H1 (cell line): ENCODE measurements at regions not wholly inside any gene's neighbourhood (a gene's known extent, or its start where the extent isn't known, plus 50 kb on each side); places are given as distances from the start of the nearest gene placed in this dataset.

ENCODE experiments used
- CTCF ChIA-PET: fragments of 300-600 bp; sonication (Branson Sonifier 250); formaldehyde crosslinking; loops from one replicate; lab custom pipeline; 2021; ENCODE audit not compliant: partially characterized antibody; lab: Charles Lee
- POLR2A ChIA-PET: fragments of 300-600 bp; sonication (Branson Sonifier 250); formaldehyde crosslinking; loops from one replicate; lab custom pipeline; 2021; ENCODE audit warnings: inconsistent platforms; ENCODE audit not compliant: partially characterized antibody; lab: Charles Lee
- DNase-seq, 2 experiments: peaks; one replicate each; pipeline versions ENCODE4 v3.0.0 to v3.0.0-alpha.2; 2010 to 2022; ENCODE audit warnings: low spot score in 2 of 2, low read depth in 1 of 2, mixed read lengths in 1 of 2
- FAIRE-seq: peaks from 2 replicates; lab custom pipeline; 2011; peaks lifted over from hg19 to GRCh38; lab: Jason Lieb, UNC
- H2AFZ ChIP-seq: 2 replicates; pipeline ENCODE4 v1.8.1; 2012; ENCODE audit warnings: low read length, inconsistent platforms
- H2AK5ac ChIP-seq: 2 replicates; pipeline ENCODE4 v1.6.1; 2013; ENCODE audit warnings: low read depth, low read length
- H2BK120ac ChIP-seq: replicated peaks from 2 replicates; pipeline ENCODE3; 2013; ENCODE audit warnings: low read depth, low read length, inconsistent platforms
- H2BK12ac ChIP-seq: 2 replicates; pipeline ENCODE4 v1.6.1; 2013; ENCODE audit warnings: low read depth, low read length
- H2BK15ac ChIP-seq: 2 replicates; pipeline ENCODE4 v1.6.1; 2013; ENCODE audit warnings: low read length
- H2BK20ac ChIP-seq: 2 replicates; pipeline ENCODE4 v1.6.1; 2013; ENCODE audit warnings: low read length
- H2BK5ac ChIP-seq: 2 replicates; pipeline ENCODE4 v1.6.1; 2013; ENCODE audit warnings: low read depth, low read length
- H3K14ac ChIP-seq: 2 replicates; pipeline ENCODE4 v1.6.1; 2013; ENCODE audit warnings: inconsistent platforms; ENCODE audit not compliant: insufficient read length
- H3K18ac ChIP-seq: 2 replicates; pipeline ENCODE4 v1.6.1; 2013; ENCODE audit warnings: low read length; ENCODE audit errors: extremely low read depth
- H3K23ac ChIP-seq: 2 replicates; pipeline ENCODE4 v1.6.1; 2013; ENCODE audit warnings: inconsistent platforms; ENCODE audit not compliant: insufficient read length
- H3K23me2 ChIP-seq: 2 replicates; pipeline ENCODE4 v1.6.1; 2013; ENCODE audit warnings: low read depth, low read length
- H3K27ac ChIP-seq: 2 replicates; pipeline ENCODE4 v1.6.1; 2011; ENCODE audit warnings: low read depth, low read length, inconsistent platforms
- H3K27me3 ChIP-seq, 4 experiments: replicated peaks in 1 of 4; 1 replicate in 1 of 4; 2 replicates in 3 of 4; pipeline versions ENCODE4 v1.6.1 to v1.8.1; 2011 to 2013; ENCODE audit warnings: low read length in 3 of 4, mild to moderate bottlenecking in 3 of 4, inconsistent platforms in 2 of 4, mixed read lengths in 2 of 4, moderate library complexity in 1 of 4; ENCODE audit not compliant: control insufficient read depth in 3 of 4, insufficient read depth in 3 of 4; ENCODE audit errors: extremely low read depth in 1 of 4
- H3K36me3 ChIP-seq, 4 experiments: 2 replicates each; pipeline versions ENCODE4 v1.6.1 to v1.8.1; 2011 to 2013; ENCODE audit warnings: mild to moderate bottlenecking in 4 of 4, low read length in 3 of 4, moderate library complexity in 2 of 4, control low read depth in 1 of 4, inconsistent platforms in 1 of 4; ENCODE audit not compliant: insufficient read depth in 4 of 4, control insufficient read depth in 2 of 4
- H3K4ac ChIP-seq: replicated peaks from 2 replicates; pipeline ENCODE3; 2013; ENCODE audit warnings: low read length, low read depth, mixed read lengths, inconsistent platforms; ENCODE audit not compliant: insufficient read length
- H3K4me1 ChIP-seq, 4 experiments: replicated peaks in 1 of 4; 1 replicate in 1 of 4; 2 replicates in 3 of 4; pipeline versions ENCODE4 v1.6.1 to v1.8.1; 2011 to 2013; ENCODE audit warnings: low read length in 3 of 4, inconsistent platforms in 2 of 4, mixed read lengths in 1 of 4; ENCODE audit not compliant: insufficient read depth in 4 of 4, control insufficient read depth in 3 of 4
- H3K4me2 ChIP-seq, 2 experiments: 2 replicates each; pipeline versions ENCODE4 v1.6.1 to v1.8.1; 2011 to 2013; ENCODE audit warnings: low read depth in 2 of 2, low read length in 2 of 2, control low read depth in 1 of 2, inconsistent platforms in 1 of 2, mild to moderate bottlenecking in 1 of 2; ENCODE audit not compliant: insufficient read depth in 1 of 2
- H3K4me3 ChIP-seq, 4 experiments: fragments of 200-600, 300-600 bp in 1 of 4; sonication (generic), shearing (Covaris generic), sonication (Bioruptor Twin) in 1 of 4; 2 replicates each; pipeline versions ENCODE4 v1.5.1 to v1.8.1; 2011 to 2016; ENCODE audit warnings: low read length in 4 of 4, low read depth in 3 of 4, control low read depth in 2 of 4, inconsistent platforms in 2 of 4, mild to moderate bottlenecking in 2 of 4, mixed read lengths in 1 of 4, moderate library complexity in 1 of 4; ENCODE audit not compliant: insufficient read depth in 2 of 4; ENCODE audit errors: extremely low read depth in 1 of 4
- H3K56ac ChIP-seq: replicated peaks from 2 replicates; pipeline ENCODE3; 2013; ENCODE audit warnings: low read depth, mild to moderate bottlenecking, mixed read lengths, low read length, inconsistent platforms; ENCODE audit not compliant: insufficient read length
- H3K79me1 ChIP-seq: 2 replicates; pipeline ENCODE4 v1.6.1; 2013; ENCODE audit warnings: low read depth, low read length, control low read depth
- H3K79me2 ChIP-seq, 2 experiments: 2 replicates each; pipeline versions ENCODE4 v1.6.1 to v1.8.1; 2012 to 2013; ENCODE audit warnings: low read length in 2 of 2, mild to moderate bottlenecking in 2 of 2, inconsistent platforms in 1 of 2; ENCODE audit not compliant: insufficient read depth in 2 of 2, control insufficient read depth in 1 of 2
- H3K9ac ChIP-seq, 4 experiments: replicated peaks in 1 of 4; 1 replicate in 1 of 4; 2 replicates in 3 of 4; pipeline versions ENCODE4 v1.6.1 to v1.8.1; 2011 to 2013; ENCODE audit warnings: low read depth in 3 of 4, low read length in 3 of 4, control low read depth in 2 of 4, mild to moderate bottlenecking in 2 of 4, moderate library complexity in 2 of 4, inconsistent platforms in 1 of 4; ENCODE audit errors: extremely low read depth in 1 of 4
- H3K9me3 ChIP-seq, 2 experiments: 2 replicates each; pipeline versions ENCODE4 v1.6.1 to v1.8.1; 2012 to 2013; ENCODE audit warnings: mild to moderate bottlenecking in 2 of 2, moderate library complexity in 2 of 2, control low read depth in 1 of 2, inconsistent platforms in 1 of 2, low read depth in 1 of 2, low read length in 1 of 2, mixed read lengths in 1 of 2; ENCODE audit not compliant: insufficient read depth in 2 of 2
- H4K20me1 ChIP-seq, 2 experiments: replicated peaks in 1 of 2; 2 replicates each; pipeline versions ENCODE3 to v1.8.1; 2011 to 2013; ENCODE audit warnings: inconsistent platforms in 2 of 2, low read length in 2 of 2, mild to moderate bottlenecking in 1 of 2; ENCODE audit not compliant: insufficient read depth in 2 of 2, control insufficient read depth in 1 of 2
- H4K5ac ChIP-seq: 2 replicates; pipeline ENCODE4 v1.6.1; 2013; ENCODE audit warnings: low read length, low read depth, mixed read lengths, inconsistent platforms; ENCODE audit not compliant: insufficient read length
- H4K8ac ChIP-seq: 2 replicates; pipeline ENCODE4 v1.8.0; 2013; ENCODE audit warnings: mild to moderate bottlenecking, moderate library complexity, low read length, inconsistent platforms; ENCODE audit not compliant: insufficient read depth; ENCODE audit errors: extremely low read depth
- H4K91ac ChIP-seq: replicated peaks from 2 replicates; pipeline ENCODE3; 2013; ENCODE audit warnings: low read length, mixed read lengths, inconsistent platforms; ENCODE audit not compliant: insufficient read length
- CREB1 ChIP-seq: IDR thresholded peaks from 2 replicates; pipeline ENCODE4 v1.6.1; 2012; ENCODE audit warnings: inconsistent platforms
- RNF2 ChIP-seq: fragments of 200-900, 300-1000 bp; sonication (generic); IDR thresholded peaks from 2 replicates; pipeline ENCODE4 v1.7.1; 2016; ENCODE audit warnings: borderline replicate concordance, low read depth, mild to moderate bottlenecking, antibody characterized with exemption, low read length; ENCODE audit not compliant: poor library complexity, severe bottlenecking; ENCODE audit errors: missing control alignments
- SP2 ChIP-seq: IDR thresholded peaks from 2 replicates; pipeline ENCODE4 v1.6.1; 2012; ENCODE audit warnings: mild to moderate bottlenecking, low read length, inconsistent platforms
- WGBS, 2 experiments: shearing (Covaris generic) in 1 of 2; methylation state at CpG; one replicate each; pipeline versions ENCODE4 v1.1.6 to v1.1.7; 2013 to 2015; ENCODE audit warnings: low lambda C conversion rate in 2 of 2, mixed read lengths in 2 of 2, inconsistent platforms in 1 of 2, low coverage in 1 of 2, missing lambda C conversion rate in 1 of 2; ENCODE audit not compliant: insufficient replicate concordance in 2 of 2, insufficient coverage in 1 of 2, insufficient read length in 1 of 2; ENCODE audit errors: extremely low coverage in 1 of 2, missing lambda C conversion rate in 1 of 2; 5-methylcytosine and 5-hydroxymethylcytosine counted together

DNA sequence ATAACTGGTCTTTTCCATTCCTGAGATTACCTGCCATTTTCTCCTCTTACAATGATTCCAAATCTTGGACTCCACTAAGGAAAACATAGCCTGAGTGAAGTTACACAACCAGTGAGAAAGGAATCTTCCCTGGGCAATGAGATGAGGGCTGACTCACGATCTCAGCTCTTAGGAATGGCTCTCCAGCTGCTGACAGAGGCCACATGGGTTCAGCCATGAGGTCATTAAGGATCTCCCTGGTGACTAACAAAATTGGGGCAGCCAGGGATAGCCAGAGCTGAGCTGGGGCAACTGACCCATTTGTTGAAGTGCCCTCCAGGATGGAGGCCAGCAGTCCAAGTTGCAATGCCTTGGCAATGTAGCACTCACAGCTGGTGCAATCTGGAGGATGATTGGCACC, 78.7 kb upstream of the MKLN1 start:
- ChIA-PET POLR2A (no interaction called here), CTCF (interaction anchor here (1.3 kb wide), 1 partner anchor 10 kb away, joined by 3 read pairs; no protein-coding TSS in a partner anchor)
- Histone ChIP-seq H4K20me1 (no peaks in the 10 kb centered on the region), H3K4ac (no peak overlapping the region), H3K23ac (no peak overlapping the region), H3K79me2 (no peaks in the 10 kb centered on the region), H2BK12ac (no peak overlapping the region), H3K14ac (no peak overlapping the region), H3K27ac (no peak overlapping the region), H3K56ac (no peak overlapping the region), H3K36me3 (no peaks in the 10 kb centered on the region), H2AFZ (no peak overlapping the region), H3K4me3 (no peak overlapping the region), H3K4me2 (no peak overlapping the region), H2AK5ac (no peak overlapping the region), H3K9me3 (peaks cover 4 to 9% of the 10 kb centered on the region in 2 experiments; a peak in 3 of 4 replicates), H3K23me2 (no peaks in the 10 kb centered on the region), H2BK20ac (no peak overlapping the region), H4K5ac (no peak overlapping the region), H3K27me3 (no peaks in the 10 kb centered on the region; a peak in 1 of 7 replicates), H4K91ac (no peak overlapping the region), H2BK5ac (no peak overlapping the region), H2BK120ac (no peak overlapping the region), H3K9ac (no peak overlapping the region), H2BK15ac (no peak overlapping the region), H3K4me1 (peaks cover 0 to 10% (median 5%) of the 10 kb centered on the region in 4 experiments; a peak in 5 of 7 replicates), H3K18ac (no peak overlapping the region), H3K79me1 (no peaks in the 10 kb centered on the region), H4K8ac (no peak overlapping the region)
- WGBS, 2 experiments, result 79% methylated on average over 1 of the region's 1 CpG; no CpG with 5 or more reads in 1 of the 2 experiments
- FAIRE-seq, result no peak
- no peak for DNase-seq
- TF ChIP-seq RNF2 (no peak), CREB1 (no peak), SP2 (no peak)
